ENCODE measurements at regions not wholly inside any gene's neighbourhood (a gene's known extent, or its start where the extent isn't known, plus 50 kb on each side); places are given as distances from the start of the nearest gene placed in this dataset.

GRCh38 chr3:104397713-104398112 lies 969.0 kb upstream of the ALCAM start:
- H3K79me2 ChIP-seq (ENCODE audit: control insufficient read depth in 1 of 2, insufficient read depth in 2 of 2, low read length in 2 of 2) = no peaks in the 10 kb centered on the region
- H2BK20ac ChIP-seq (ENCODE audit: low read length) = no peak overlapping the region
- H2BK15ac ChIP-seq (ENCODE audit: low read length) = no peak overlapping the region
- CTCF ChIA-PET (ENCODE audit: partially characterized antibody) = interaction anchor here (1.0 to 2.0 kb wide), 3 partner anchors 9 to 125 kb away, joined by 3 to 6 read pairs (median 3); no protein-coding TSS in a partner anchor
- no peak overlapping the region for H2BK120ac ChIP-seq (replicated peaks; ENCODE audit: low read depth, low read length)
- no peak for TF ChIP-seq ATF3 (IDR thresholded peaks at IDR 0.05; ENCODE audit: insufficient read depth, low read depth, low read length)
- TF ChIP-seq BRCA1 (IDR thresholded peaks at IDR 0.05; ENCODE audit: low read depth, low read length) = no peak
- TF ChIP-seq SUZ12 (IDR thresholded peaks at IDR 0.05; ENCODE audit: low read length) = no peak
- no peak for TF ChIP-seq PHF8 (conservative IDR thresholded peaks at IDR 0.05; ENCODE audit: low read depth, low read length)
- TF ChIP-seq SIX5 (IDR thresholded peaks at IDR 0.05; ENCODE audit: low read depth, low read length) = no peak
- no peak for TF ChIP-seq TEAD4 (IDR thresholded peaks at IDR 0.05; ENCODE audit: low read depth, low read length)
- no peak for TF ChIP-seq MAX (IDR thresholded peaks at IDR 0.05)
- no peak for TF ChIP-seq SIRT6 (IDR thresholded peaks at IDR 0.05; ENCODE audit: low read length)
- TF ChIP-seq CHD1 (IDR thresholded peaks at IDR 0.05; ENCODE audit: low read depth, low read length) = no peak
- TF ChIP-seq SIN3A (conservative IDR thresholded peaks at IDR 0.05 in 1 of 2, IDR thresholded peaks at IDR 0.05 in 1 of 2; ENCODE audit: low read depth in 1 of 2, low read length in 2 of 2) = no peak
- TF ChIP-seq RXRA (IDR thresholded peaks at IDR 0.05; ENCODE audit: insufficient read depth, low read depth, low read length) = no peak
- H3K4me2 ChIP-seq (ENCODE audit: insufficient read depth in 1 of 2, low read depth in 2 of 2, low read length in 2 of 2) = no peak overlapping the region
- DNase-seq (ENCODE audit: low read depth in 1 of 2, low spot score in 2 of 2) (no peak), FAIRE-seq (no peak)
- H4K5ac ChIP-seq (ENCODE audit: insufficient read length, low read depth, low read length) = no peak overlapping the region
- H3K9ac ChIP-seq (replicated peaks in 1 of 4; ENCODE audit: extremely low read depth in 1 of 4, low read depth in 3 of 4, low read length in 3 of 4) = no peak overlapping the region
- no peak overlapping the region for H4K91ac ChIP-seq (replicated peaks; ENCODE audit: insufficient read length, low read length)
- no peak overlapping the region for H2BK12ac ChIP-seq (ENCODE audit: low read depth, low read length)
- no peak overlapping the region for H3K23ac ChIP-seq (ENCODE audit: insufficient read length)
- no peaks in the 10 kb centered on the region for H3K4me1 ChIP-seq (replicated peaks in 1 of 4; ENCODE audit: control insufficient read depth in 3 of 4, insufficient read depth in 4 of 4, low read length in 3 of 4)
- no peaks in the 10 kb centered on the region for H4K20me1 ChIP-seq (replicated peaks in 1 of 2; ENCODE audit: control insufficient read depth in 1 of 2, insufficient read depth in 2 of 2, low read length in 2 of 2)
- no peak overlapping the region for H4K8ac ChIP-seq (ENCODE audit: extremely low read depth, insufficient read depth, low read length)
- no peak overlapping the region for H2AK5ac ChIP-seq (ENCODE audit: low read depth, low read length)
- no peak overlapping the region for H3K14ac ChIP-seq (ENCODE audit: insufficient read length)
- no peak overlapping the region for H3K56ac ChIP-seq (replicated peaks; ENCODE audit: insufficient read length, low read depth, low read length)
- H3K4me3 ChIP-seq (ENCODE audit: extremely low read depth in 1 of 4, insufficient read depth in 2 of 4, low read depth in 3 of 4, low read length in 4 of 4) = no peak overlapping the region
- no peaks in the 10 kb centered on the region for H3K79me1 ChIP-seq (ENCODE audit: low read depth, low read length)
- H2AFZ ChIP-seq (ENCODE audit: low read length) = no peak overlapping the region
- no peak overlapping the region for H3K18ac ChIP-seq (ENCODE audit: extremely low read depth, low read length)
- H3K27me3 ChIP-seq (replicated peaks in 1 of 4; ENCODE audit: control insufficient read depth in 3 of 4, extremely low read depth in 1 of 4, insufficient read depth in 3 of 4, low read length in 3 of 4) = no peaks in the 10 kb centered on the region
- H3K23me2 ChIP-seq (ENCODE audit: low read depth, low read length) = no peaks in the 10 kb centered on the region
- H3K36me3 ChIP-seq (ENCODE audit: control insufficient read depth in 2 of 4, insufficient read depth in 4 of 4, low read length in 3 of 4) = no peaks in the 10 kb centered on the region
- 0 out of 4 replicates have a peak, but pooled peaks cover 0 to 4% of the 10 kb centered on the region in 2 experiments for H3K9me3 ChIP-seq (ENCODE audit: insufficient read depth in 2 of 2, low read depth in 1 of 2, low read length in 1 of 2)
- POLR2A ChIA-PET (ENCODE audit: partially characterized antibody) = no interaction called here
- no peak overlapping the region for H3K27ac ChIP-seq (ENCODE audit: low read depth, low read length)
- 93% methylated on average over 1 of the region's 1 CpG; no CpG with 5 or more reads in 1 of the 2 experiments for WGBS, 2 experiments (ENCODE audit: extremely low coverage in 1 of 2, insufficient coverage in 1 of 2, insufficient read length in 1 of 2, insufficient replicate concordance in 2 of 2, low coverage in 1 of 2, low lambda C conversion rate in 2 of 2, missing lambda C conversion rate in 1 of 2)
- no peak overlapping the region for H3K4ac ChIP-seq (replicated peaks; ENCODE audit: insufficient read length, low read depth, low read length)
- no peak overlapping the region for H2BK5ac ChIP-seq (ENCODE audit: low read depth, low read length)
